Upper lobe of left lung (tissue), 6 donors: ENCODE measurements at regions not wholly inside any gene's neighbourhood (a gene's known extent, or its start where the extent isn't known, plus 50 kb on each side); places are given as distances from the start of the nearest gene placed in this dataset.

ENCODE experiments used
- ATAC-seq, 2 donors: fragments of 200-7000 bp; cut with Tn5 transposase; one replicate each; pipeline ENCODE4 v1.9.1; 2022; ENCODE audit warnings: mild to moderate bottlenecking in 2 of 2, moderate library complexity in 2 of 2; ENCODE audit not compliant: low FRiP score in 2 of 2
- DNase-seq, 2 donors: peaks; one replicate each; pipeline ENCODE4 v3.0.0-alpha.2; 2019 to 2020
- H3K27ac ChIP-seq, 4 donors: fragments of 200-600 bp; sonication (generic); one replicate each; pipeline ENCODE4 v1.5.1; 2016 to 2019
- H3K27me3 ChIP-seq, 4 donors: fragments of 200-600 bp; sonication (generic); one replicate each; pipeline ENCODE4 v1.5.1; 2017 to 2019
- H3K36me3 ChIP-seq, 4 donors: fragments of 200-600 bp; sonication (generic); one replicate each; pipeline ENCODE4 v1.5.1; 2016 to 2019
- H3K4me1 ChIP-seq, 4 donors: fragments of 200-600 bp; sonication (generic); one replicate each; pipeline ENCODE4 v1.5.1; 2018 to 2019
- H3K4me3 ChIP-seq, 4 donors: fragments of 200-600 bp; sonication (generic); one replicate each; pipeline ENCODE4 v1.5.1; 2017 to 2019; ENCODE audit warnings: mild to moderate bottlenecking in 2 of 4, moderate library complexity in 1 of 4
- H3K9me3 ChIP-seq, 4 donors: fragments of 200-600 bp; sonication (generic); one replicate each; pipeline ENCODE4 v1.5.1; 2018 to 2019
- CTCF ChIP-seq, 6 experiments: fragments of 450-650 bp in 4 of 6; fragments of 200-600 bp in 2 of 6; sonication (generic) in 2 of 6; IDR thresholded peaks; one replicate each; pipeline ENCODE4 v1.5.1; 2016 to 2019; ENCODE audit warnings: antibody characterized with exemption in 6 of 6
- EP300 ChIP-seq, 4 donors: sonication (generic); formaldehyde crosslinking; IDR thresholded peaks; one replicate each; pipeline ENCODE4 v1.5.1; 2017; ENCODE audit warnings: antibody characterized with exemption in 4 of 4, control low read depth in 2 of 4
- POLR2A ChIP-seq, 4 donors: fragments of 450-650 bp; IDR thresholded peaks; one replicate each; pipeline ENCODE4 v1.5.1; 2016 to 2017; ENCODE audit warnings: antibody characterized with exemption in 4 of 4, mild to moderate bottlenecking in 2 of 4
- POLR2AphosphoS5 ChIP-seq, 2 donors: sonication (generic); formaldehyde crosslinking; IDR thresholded peaks; one replicate each; pipeline ENCODE4 v1.5.1; 2017; ENCODE audit warnings: antibody characterized with exemption in 2 of 2
- WGBS, 2 donors: methylation state at CpG; one replicate each; pipeline ENCODE4 v1.1.5; 2017 to 2018; 5-methylcytosine and 5-hydroxymethylcytosine counted together
- donor health status: DM: no; HTN: no; CAD: no; lungs with moderate emphysema.
- donor health status: DM: no; HTN: yes; CAD: no; lungs with severe emphysema.

- no peak for TF ChIP-seq POLR2A (IDR thresholded peaks at IDR 0.05)
- no peak for TF ChIP-seq EP300 (IDR thresholded peaks at IDR 0.05)
- no peak for TF ChIP-seq CTCF (IDR thresholded peaks at IDR 0.05)
- TF ChIP-seq POLR2AphosphoS5 (IDR thresholded peaks at IDR 0.05) = no peak
- Histone ChIP-seq H3K4me3 (no peak overlapping the region), H3K4me1 (no peaks in the 10 kb centered on the region), H3K27me3 (no peaks in the 10 kb centered on the region), H3K27ac (no peak overlapping the region), H3K36me3 (no peaks in the 10 kb centered on the region), H3K9me3 (no peaks in the 10 kb centered on the region)
- 78 to 81% methylated on average over 6 of the region's 6 CpGs for WGBS, 2 donors
- peak in 1 of 2 donors; percentile 64 for ATAC-seq
- no peak for DNase-seq
Observed at GRCh38 chr2:237196866-237197618, 111.4 kb downstream of the COPS8 start.

- no peaks in the 10 kb centered on the region for H3K36me3 ChIP-seq
- TF ChIP-seq POLR2AphosphoS5 (IDR thresholded peaks at IDR 0.05) (no peak), POLR2A (IDR thresholded peaks at IDR 0.05) (no peak), EP300 (IDR thresholded peaks at IDR 0.05) (no peak), CTCF (IDR thresholded peaks at IDR 0.05) (no peak)
- WGBS, 2 donors = 74 to 75% methylated on average over 2 of the region's 2 CpGs
- no peak overlapping the region for H3K27ac ChIP-seq
- H3K9me3 ChIP-seq = no peaks in the 10 kb centered on the region
- no peak overlapping the region for H3K4me3 ChIP-seq
- ATAC-seq = no peak
- no peak for DNase-seq
- no peaks in the 10 kb centered on the region for H3K27me3 ChIP-seq
- no peaks in the 10 kb centered on the region for H3K4me1 ChIP-seq
Observed at GRCh38 chr2:237198164-237198855, 112.6 kb downstream of the COPS8 start.

GRCh38 chr2:237199082-237199481, 113.4 kb downstream of the COPS8 start:
- Histone ChIP-seq H3K36me3 (no peaks in the 10 kb centered on the region), H3K27ac (no peak overlapping the region), H3K4me3 (no peak overlapping the region), H3K27me3 (no peaks in the 10 kb centered on the region), H3K4me1 (no peaks in the 10 kb centered on the region), H3K9me3 (no peaks in the 10 kb centered on the region)
- DNase-seq = no peak
- TF ChIP-seq EP300 (IDR thresholded peaks at IDR 0.05) = no peak
- TF ChIP-seq POLR2A (IDR thresholded peaks at IDR 0.05) = no peak
- TF ChIP-seq POLR2AphosphoS5 (IDR thresholded peaks at IDR 0.05) = no peak
- TF ChIP-seq CTCF (IDR thresholded peaks at IDR 0.05) = no peak
- ATAC-seq = no peak
- 74 to 88% methylated on average over 1 of the region's 1 CpG for WGBS, 2 donors

GRCh38 chr2:237199577-237199976, 113.9 kb downstream of the COPS8 start:
- 93 to 94% methylated on average over 1 to 2 of the region's 2 CpGs for WGBS, 2 donors
- no peak for TF ChIP-seq CTCF (IDR thresholded peaks at IDR 0.05)
- TF ChIP-seq POLR2AphosphoS5 (IDR thresholded peaks at IDR 0.05) = no peak
- no peak for TF ChIP-seq POLR2A (IDR thresholded peaks at IDR 0.05)
- no peak for TF ChIP-seq EP300 (IDR thresholded peaks at IDR 0.05)
- no peaks in the 10 kb centered on the region for H3K9me3 ChIP-seq
- peaks cover 0 to under 1% (median 0%) of the 10 kb centered on the region in 4 donors for H3K4me1 ChIP-seq
- no peaks in the 10 kb centered on the region for H3K36me3 ChIP-seq
- DNase-seq = no peak
- no peaks in the 10 kb centered on the region for H3K27me3 ChIP-seq
- ATAC-seq = no peak
- H3K4me3 ChIP-seq = no peak overlapping the region
- H3K27ac ChIP-seq = no peak overlapping the region
